ENCODE measurements at regions not wholly inside any gene's neighbourhood (a gene's known extent, or its start where the extent isn't known, plus 50 kb on each side); places are given as distances from the start of the nearest gene placed in this dataset.
"Not testable (repeated sequence)": the region's sequence is repeated elsewhere in the genome, so short reads cannot be mapped to it uniquely, and the experiment has no call there.

- Histone ChIP-seq H3K9ac (ENCODE audit: low read length) (no peak overlapping the region), H3K27me3 (ENCODE audit: control insufficient read depth, insufficient read depth, low read length) (no peaks in the 10 kb centered on the region), H3K4me3 (ENCODE audit: low read length) (no peak overlapping the region), H3K4me1 (ENCODE audit: control insufficient read depth, insufficient read depth, low read length) (no peaks in the 10 kb centered on the region), H3K36me3 (ENCODE audit: control insufficient read depth, insufficient read depth, low read length) (no peaks in the 10 kb centered on the region), H3K9me3 (ENCODE audit: control insufficient read depth, low read length) (no peaks in the 10 kb centered on the region)
These were observed 619.0 kb upstream of the GOLIM4 start for GRCh38 chr3:168714609-168715240.

GRCh38 chr3:168709073-168709472, 613.3 kb upstream of the GOLIM4 start:
- H3K4me1 ChIP-seq (ENCODE audit: control insufficient read depth, insufficient read depth, low read length), result no peaks in the 10 kb centered on the region

GRCh38 chr3:168707900-168708299, 612.2 kb upstream of the GOLIM4 start:
- Histone ChIP-seq H3K9me3 (ENCODE audit: control insufficient read depth, low read length) (no peaks in the 10 kb centered on the region), H3K4me3 (ENCODE audit: low read length) (no peak overlapping the region), H3K27me3 (ENCODE audit: control insufficient read depth, insufficient read depth, low read length) (no peaks in the 10 kb centered on the region), H3K9ac (ENCODE audit: low read length) (no peak overlapping the region), H3K36me3 (ENCODE audit: control insufficient read depth, insufficient read depth, low read length) (no peaks in the 10 kb centered on the region), H3K4me1 (ENCODE audit: control insufficient read depth, insufficient read depth, low read length) (no peaks in the 10 kb centered on the region)

More at GRCh38 chr3:168709073-168709472, 613.3 kb upstream of the GOLIM4 start:
- no peak overlapping the region for H3K4me3 ChIP-seq (ENCODE audit: low read length)
- no peaks in the 10 kb centered on the region for H3K9me3 ChIP-seq (ENCODE audit: control insufficient read depth, low read length)
- H3K27me3 ChIP-seq (ENCODE audit: control insufficient read depth, insufficient read depth, low read length), result no peaks in the 10 kb centered on the region
- H3K9ac ChIP-seq (ENCODE audit: low read length), result no peak overlapping the region
- H3K36me3 ChIP-seq (ENCODE audit: control insufficient read depth, insufficient read depth, low read length), result no peaks in the 10 kb centered on the region

- no peaks in the 10 kb centered on the region for H3K4me1 ChIP-seq (ENCODE audit: control insufficient read depth, insufficient read depth, low read length)
- no peak overlapping the region for H3K4me3 ChIP-seq (ENCODE audit: low read length)
- no peaks in the 10 kb centered on the region for H3K27me3 ChIP-seq (ENCODE audit: control insufficient read depth, insufficient read depth, low read length)
- no peaks in the 10 kb centered on the region for H3K36me3 ChIP-seq (ENCODE audit: control insufficient read depth, insufficient read depth, low read length)
- no peaks in the 10 kb centered on the region for H3K9me3 ChIP-seq (ENCODE audit: control insufficient read depth, low read length)
- H3K9ac ChIP-seq (ENCODE audit: low read length), result no peak overlapping the region
These were observed 609.7 kb upstream of the GOLIM4 start for GRCh38 chr3:168705412-168705811.

GRCh38 chr3:168696051-168696450, 600.3 kb upstream of the GOLIM4 start:
- no peak overlapping the region for H3K9ac ChIP-seq (ENCODE audit: low read length)
- no peak overlapping the region for H3K4me3 ChIP-seq (ENCODE audit: low read length)
- H3K27me3 ChIP-seq (ENCODE audit: control insufficient read depth, insufficient read depth, low read length), result no peaks in the 10 kb centered on the region
- no peaks in the 10 kb centered on the region for H3K36me3 ChIP-seq (ENCODE audit: control insufficient read depth, insufficient read depth, low read length)
- no peaks in the 10 kb centered on the region for H3K9me3 ChIP-seq (ENCODE audit: control insufficient read depth, low read length)
- no peaks in the 10 kb centered on the region for H3K4me1 ChIP-seq (ENCODE audit: control insufficient read depth, insufficient read depth, low read length)

GRCh38 chr3:168693870-168694269, 598.1 kb upstream of the GOLIM4 start:
- Histone ChIP-seq H3K9me3 (ENCODE audit: control insufficient read depth, low read length) (no peaks in the 10 kb centered on the region), H3K4me3 (ENCODE audit: low read length) (no peak overlapping the region), H3K4me1 (ENCODE audit: control insufficient read depth, insufficient read depth, low read length) (no peaks in the 10 kb centered on the region), H3K27me3 (ENCODE audit: control insufficient read depth, insufficient read depth, low read length) (no peaks in the 10 kb centered on the region), H3K36me3 (ENCODE audit: control insufficient read depth, insufficient read depth, low read length) (no peaks in the 10 kb centered on the region), H3K9ac (ENCODE audit: low read length) (no peak overlapping the region)

GRCh38 chr3:168688267-168688666, 592.5 kb upstream of the GOLIM4 start:
- Histone ChIP-seq H3K27me3 (ENCODE audit: control insufficient read depth, insufficient read depth, low read length) (no peaks in the 10 kb centered on the region), H3K4me1 (ENCODE audit: control insufficient read depth, insufficient read depth, low read length) (no peaks in the 10 kb centered on the region), H3K9me3 (ENCODE audit: control insufficient read depth, low read length) (no peaks in the 10 kb centered on the region), H3K36me3 (ENCODE audit: control insufficient read depth, insufficient read depth, low read length) (no peaks in the 10 kb centered on the region), H3K9ac (ENCODE audit: low read length) (no peak overlapping the region), H3K4me3 (ENCODE audit: low read length) (no peak overlapping the region)

- H3K4me3 ChIP-seq (ENCODE audit: low read length), result no peak overlapping the region
- no peak overlapping the region for H3K9ac ChIP-seq (ENCODE audit: low read length)
- no peaks in the 10 kb centered on the region for H3K4me1 ChIP-seq (ENCODE audit: control insufficient read depth, insufficient read depth, low read length)
- H3K27me3 ChIP-seq (ENCODE audit: control insufficient read depth, insufficient read depth, low read length), result no peaks in the 10 kb centered on the region
- H3K9me3 ChIP-seq (ENCODE audit: control insufficient read depth, low read length), result no peaks in the 10 kb centered on the region
- H3K36me3 ChIP-seq (ENCODE audit: control insufficient read depth, insufficient read depth, low read length), result no peaks in the 10 kb centered on the region
These were observed 588.8 kb upstream of the GOLIM4 start for GRCh38 chr3:168684519-168684918.

GRCh38 chr3:168678730-168679129, 583.0 kb upstream of the GOLIM4 start:
- H3K27me3 ChIP-seq (ENCODE audit: control insufficient read depth, insufficient read depth, low read length), result no peaks in the 10 kb centered on the region
- no peaks in the 10 kb centered on the region for H3K4me1 ChIP-seq (ENCODE audit: control insufficient read depth, insufficient read depth, low read length)
- H3K9ac ChIP-seq (ENCODE audit: low read length), result no peak overlapping the region
- H3K36me3 ChIP-seq (ENCODE audit: control insufficient read depth, insufficient read depth, low read length), result no peaks in the 10 kb centered on the region
- H3K4me3 ChIP-seq (ENCODE audit: low read length), result no peak overlapping the region
- no peaks in the 10 kb centered on the region for H3K9me3 ChIP-seq (ENCODE audit: control insufficient read depth, low read length)

- Histone ChIP-seq H3K36me3 (ENCODE audit: control insufficient read depth, insufficient read depth, low read length) (no peaks in the 10 kb centered on the region), H3K27me3 (ENCODE audit: control insufficient read depth, insufficient read depth, low read length) (no peaks in the 10 kb centered on the region), H3K4me1 (ENCODE audit: control insufficient read depth, insufficient read depth, low read length) (no peaks in the 10 kb centered on the region), H3K4me3 (ENCODE audit: low read length) (no peak overlapping the region), H3K9ac (ENCODE audit: low read length) (no peak overlapping the region), H3K9me3 (ENCODE audit: control insufficient read depth, low read length) (no peaks in the 10 kb centered on the region)
These were observed 575.4 kb upstream of the GOLIM4 start for GRCh38 chr3:168671091-168671490.

GRCh38 chr3:168660879-168661657, 565.3 kb upstream of the GOLIM4 start:
- not testable (repeated sequence) for H3K9ac ChIP-seq (ENCODE audit: low read length)

GRCh38 chr3:168659015-168659414, 563.3 kb upstream of the GOLIM4 start:
- H3K27me3 ChIP-seq (ENCODE audit: control insufficient read depth, insufficient read depth, low read length), result no peaks in the 10 kb centered on the region
- H3K9ac ChIP-seq (ENCODE audit: low read length), result no peak overlapping the region
- no peaks in the 10 kb centered on the region for H3K4me1 ChIP-seq (ENCODE audit: control insufficient read depth, insufficient read depth, low read length)
- no peak overlapping the region for H3K4me3 ChIP-seq (ENCODE audit: low read length)
- H3K36me3 ChIP-seq (ENCODE audit: control insufficient read depth, insufficient read depth, low read length), result no peaks in the 10 kb centered on the region
- no peaks in the 10 kb centered on the region for H3K9me3 ChIP-seq (ENCODE audit: control insufficient read depth, low read length)

More at GRCh38 chr3:168660879-168661657, 565.3 kb upstream of the GOLIM4 start:
- H3K4me1 ChIP-seq (ENCODE audit: control insufficient read depth, insufficient read depth, low read length); H3K9me3 ChIP-seq (ENCODE audit: control insufficient read depth, low read length); H3K27me3 ChIP-seq (ENCODE audit: control insufficient read depth, insufficient read depth, low read length); H3K36me3 ChIP-seq (ENCODE audit: control insufficient read depth, insufficient read depth, low read length); H3K4me3 ChIP-seq (ENCODE audit: low read length): not testable (repeated sequence)
